ENCODE measurements at regions not wholly inside any gene's neighbourhood (a gene's known extent, or its start where the extent isn't known, plus 50 kb on each side); places are given as distances from the start of the nearest gene placed in this dataset.

- TF ChIP-seq, protein P1, sequence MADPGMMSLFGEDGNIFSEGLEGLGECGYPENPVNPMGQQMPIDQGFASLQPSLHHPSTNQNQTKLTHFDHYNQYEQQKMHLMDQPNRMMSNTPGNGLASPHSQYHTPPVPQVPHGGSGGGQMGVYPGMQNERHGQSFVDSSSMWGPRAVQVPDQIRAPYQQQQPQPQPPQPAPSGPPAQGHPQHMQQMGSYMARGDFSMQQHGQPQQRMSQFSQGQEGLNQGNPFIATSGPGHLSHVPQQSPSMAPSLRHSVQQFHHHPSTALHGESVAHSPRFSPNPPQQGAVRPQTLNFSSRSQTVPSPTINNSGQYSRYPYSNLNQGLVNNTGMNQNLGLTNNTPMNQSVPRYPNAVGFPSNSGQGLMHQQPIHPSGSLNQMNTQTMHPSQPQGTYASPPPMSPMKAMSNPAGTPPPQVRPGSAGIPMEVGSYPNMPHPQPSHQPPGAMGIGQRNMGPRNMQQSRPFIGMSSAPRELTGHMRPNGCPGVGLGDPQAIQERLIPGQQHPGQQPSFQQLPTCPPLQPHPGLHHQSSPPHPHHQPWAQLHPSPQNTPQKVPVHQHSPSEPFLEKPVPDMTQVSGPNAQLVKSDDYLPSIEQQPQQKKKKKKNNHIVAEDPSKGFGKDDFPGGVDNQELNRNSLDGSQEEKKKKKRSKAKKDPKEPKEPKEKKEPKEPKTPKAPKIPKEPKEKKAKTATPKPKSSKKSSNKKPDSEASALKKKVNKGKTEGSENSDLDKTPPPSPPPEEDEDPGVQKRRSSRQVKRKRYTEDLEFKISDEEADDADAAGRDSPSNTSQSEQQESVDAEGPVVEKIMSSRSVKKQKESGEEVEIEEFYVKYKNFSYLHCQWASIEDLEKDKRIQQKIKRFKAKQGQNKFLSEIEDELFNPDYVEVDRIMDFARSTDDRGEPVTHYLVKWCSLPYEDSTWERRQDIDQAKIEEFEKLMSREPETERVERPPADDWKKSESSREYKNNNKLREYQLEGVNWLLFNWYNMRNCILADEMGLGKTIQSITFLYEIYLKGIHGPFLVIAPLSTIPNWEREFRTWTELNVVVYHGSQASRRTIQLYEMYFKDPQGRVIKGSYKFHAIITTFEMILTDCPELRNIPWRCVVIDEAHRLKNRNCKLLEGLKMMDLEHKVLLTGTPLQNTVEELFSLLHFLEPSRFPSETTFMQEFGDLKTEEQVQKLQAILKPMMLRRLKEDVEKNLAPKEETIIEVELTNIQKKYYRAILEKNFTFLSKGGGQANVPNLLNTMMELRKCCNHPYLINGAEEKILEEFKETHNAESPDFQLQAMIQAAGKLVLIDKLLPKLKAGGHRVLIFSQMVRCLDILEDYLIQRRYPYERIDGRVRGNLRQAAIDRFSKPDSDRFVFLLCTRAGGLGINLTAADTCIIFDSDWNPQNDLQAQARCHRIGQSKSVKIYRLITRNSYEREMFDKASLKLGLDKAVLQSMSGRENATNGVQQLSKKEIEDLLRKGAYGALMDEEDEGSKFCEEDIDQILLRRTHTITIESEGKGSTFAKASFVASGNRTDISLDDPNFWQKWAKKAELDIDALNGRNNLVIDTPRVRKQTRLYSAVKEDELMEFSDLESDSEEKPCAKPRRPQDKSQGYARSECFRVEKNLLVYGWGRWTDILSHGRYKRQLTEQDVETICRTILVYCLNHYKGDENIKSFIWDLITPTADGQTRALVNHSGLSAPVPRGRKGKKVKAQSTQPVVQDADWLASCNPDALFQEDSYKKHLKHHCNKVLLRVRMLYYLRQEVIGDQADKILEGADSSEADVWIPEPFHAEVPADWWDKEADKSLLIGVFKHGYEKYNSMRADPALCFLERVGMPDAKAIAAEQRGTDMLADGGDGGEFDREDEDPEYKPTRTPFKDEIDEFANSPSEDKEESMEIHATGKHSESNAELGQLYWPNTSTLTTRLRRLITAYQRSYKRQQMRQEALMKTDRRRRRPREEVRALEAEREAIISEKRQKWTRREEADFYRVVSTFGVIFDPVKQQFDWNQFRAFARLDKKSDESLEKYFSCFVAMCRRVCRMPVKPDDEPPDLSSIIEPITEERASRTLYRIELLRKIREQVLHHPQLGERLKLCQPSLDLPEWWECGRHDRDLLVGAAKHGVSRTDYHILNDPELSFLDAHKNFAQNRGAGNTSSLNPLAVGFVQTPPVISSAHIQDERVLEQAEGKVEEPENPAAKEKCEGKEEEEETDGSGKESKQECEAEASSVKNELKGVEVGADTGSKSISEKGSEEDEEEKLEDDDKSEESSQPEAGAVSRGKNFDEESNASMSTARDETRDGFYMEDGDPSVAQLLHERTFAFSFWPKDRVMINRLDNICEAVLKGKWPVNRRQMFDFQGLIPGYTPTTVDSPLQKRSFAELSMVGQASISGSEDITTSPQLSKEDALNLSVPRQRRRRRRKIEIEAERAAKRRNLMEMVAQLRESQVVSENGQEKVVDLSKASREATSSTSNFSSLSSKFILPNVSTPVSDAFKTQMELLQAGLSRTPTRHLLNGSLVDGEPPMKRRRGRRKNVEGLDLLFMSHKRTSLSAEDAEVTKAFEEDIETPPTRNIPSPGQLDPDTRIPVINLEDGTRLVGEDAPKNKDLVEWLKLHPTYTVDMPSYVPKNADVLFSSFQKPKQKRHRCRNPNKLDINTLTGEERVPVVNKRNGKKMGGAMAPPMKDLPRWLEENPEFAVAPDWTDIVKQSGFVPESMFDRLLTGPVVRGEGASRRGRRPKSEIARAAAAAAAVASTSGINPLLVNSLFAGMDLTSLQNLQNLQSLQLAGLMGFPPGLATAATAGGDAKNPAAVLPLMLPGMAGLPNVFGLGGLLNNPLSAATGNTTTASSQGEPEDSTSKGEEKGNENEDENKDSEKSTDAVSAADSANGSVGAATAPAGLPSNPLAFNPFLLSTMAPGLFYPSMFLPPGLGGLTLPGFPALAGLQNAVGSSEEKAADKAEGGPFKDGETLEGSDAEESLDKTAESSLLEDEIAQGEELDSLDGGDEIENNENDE (IDR thresholded peaks at IDR 0.05; ENCODE audit: insufficient replicate concordance, low read length): no peak
- no peak for TF ChIP-seq CBX8 (IDR thresholded peaks at IDR 0.05; ENCODE audit: borderline replicate concordance, low read depth, low read length)
- TF ChIP-seq TEAD4 (IDR thresholded peaks at IDR 0.05; ENCODE audit: low read depth, low read length): no peak
- no peak for TF ChIP-seq POLR2AphosphoS5 (IDR thresholded peaks at IDR 0.05; ENCODE audit: low read depth, low read length)
- no peak for TF ChIP-seq HDAC6 (IDR thresholded peaks at IDR 0.05; ENCODE audit: low read depth, low read length)
- TF ChIP-seq BRCA1 (IDR thresholded peaks at IDR 0.05; ENCODE audit: low read depth, low read length): no peak
- TF ChIP-seq RFX5 (IDR thresholded peaks at IDR 0.05; ENCODE audit: borderline replicate concordance, low read depth, low read length): no peak
- no peak for TF ChIP-seq EP300 (IDR thresholded peaks at IDR 0.05; ENCODE audit: borderline replicate concordance in 1 of 2, low read depth in 2 of 2, low read length in 2 of 2)
- TF ChIP-seq SIX5 (IDR thresholded peaks at IDR 0.05; ENCODE audit: low read depth, low read length): no peak
These were observed 84.5 kb downstream of the PLEKHG1 start (continued) for GRCh38 chr6:150684161-150684560.

Measured in H1 (cell line).